HepG2 (cell line): ENCODE measurements at regions not wholly inside any gene's neighbourhood (a gene's known extent, or its start where the extent isn't known, plus 50 kb on each side); places are given as distances from the start of the nearest gene placed in this dataset.

ENCODE experiments used
- ATAC-seq: fragments of 200-7000 bp; cut with Tn5 transposase; 3 replicates; pipeline ENCODE4 v1.9.1; 2020; ENCODE audit warnings: mild to moderate bottlenecking, moderate library complexity
- BruUV-seq: library from RNA; stranded (reverse); fragments of 400-500 nt; replicated peaks from 2 replicates; lab custom pipeline; 2021; lab: Mats Ljungman, UMichigan
- CTCF ChIA-PET: fragments of 300-600 bp; formaldehyde crosslinking; extraction: SDS; loops from one replicate; lab custom pipeline; 2021; ENCODE audit warnings: low total read pairs, inconsistent platforms, low intra/inter-chr PET ratio; lab: Yijun Ruan, JAX
- POLR2A ChIA-PET: fragments of 350-600 bp; sonication (Branson Sonifier 250); formaldehyde crosslinking; loops from one replicate; lab custom pipeline; 2020; ENCODE audit warnings: antibody characterized with exemption, inconsistent platforms; lab: Yijun Ruan, JAX
- DNase-seq: peaks from one replicate; pipeline ENCODE4 v3.0.0-alpha.2; 2015; ENCODE audit warnings: low spot score
- FAIRE-seq: peaks from 3 replicates; lab custom pipeline; 2011; peaks lifted over from hg19 to GRCh38; lab: Jason Lieb, UNC
- H2AFZ ChIP-seq: one replicate; pipeline ENCODE4 v1.6.1; 2011; ENCODE audit warnings: low read length, inconsistent platforms
- H3K27ac ChIP-seq: fragments of 300-600 bp; 3 replicates; pipeline ENCODE4 v1.8.0; 2011; ENCODE audit warnings: mixed run types, mild to moderate bottlenecking, mixed read lengths, low read length, inconsistent platforms; ENCODE audit not compliant: insufficient read depth; ENCODE audit errors: extremely low read length
- H3K27me3 ChIP-seq, 2 experiments: fragments of 200-600 bp in 1 of 2; 2 replicates in 1 of 2; 3 replicates in 1 of 2; pipeline versions ENCODE4 v1.6.0 to v1.8.0; 2011; ENCODE audit warnings: low read length in 2 of 2, mild to moderate bottlenecking in 2 of 2, moderate library complexity in 2 of 2, inconsistent platforms in 1 of 2; ENCODE audit not compliant: insufficient read depth in 2 of 2, control insufficient read depth in 1 of 2
- H3K36me3 ChIP-seq, 2 experiments: fragments of 200-600 bp in 1 of 2; replicated peaks in 1 of 2; 2 replicates in 1 of 2; 3 replicates in 1 of 2; pipeline versions ENCODE4 v1.5.1 to v1.8.0; 2011; ENCODE audit warnings: low read length in 2 of 2, inconsistent platforms in 1 of 2; ENCODE audit not compliant: insufficient read depth in 2 of 2, control insufficient read depth in 1 of 2
- H3K4me1 ChIP-seq: 2 replicates; pipeline ENCODE4 v1.5.1; 2012; ENCODE audit warnings: low read length, inconsistent platforms; ENCODE audit not compliant: insufficient read depth
- H3K4me2 ChIP-seq: 2 replicates; pipeline ENCODE4 v1.6.0; 2011; ENCODE audit warnings: low read depth, low read length, inconsistent platforms
- H3K4me3 ChIP-seq, 3 experiments: fragments of 200-600 bp in 1 of 3; sonication (generic), shearing (Covaris generic) in 1 of 3; replicated peaks in 1 of 3; 2 replicates each; pipeline ENCODE4 v1.5.1; 2011 to 2016; ENCODE audit warnings: low read length in 3 of 3, inconsistent platforms in 2 of 3, low read depth in 2 of 3, mild to moderate bottlenecking in 2 of 3, control low read depth in 1 of 3, mixed read lengths in 1 of 3; ENCODE audit not compliant: insufficient read depth in 1 of 3
- H3K79me2 ChIP-seq: one replicate; pipeline ENCODE4 v1.6.1; 2011; ENCODE audit warnings: low read length, inconsistent platforms; ENCODE audit not compliant: insufficient read depth
- H3K9ac ChIP-seq: 2 replicates; pipeline ENCODE4 v1.6.0; 2011; ENCODE audit warnings: mild to moderate bottlenecking, low read depth, low read length, inconsistent platforms; ENCODE audit not compliant: insufficient read depth
- H3K9me3 ChIP-seq: 2 replicates; pipeline ENCODE4 v1.5.1; 2012; ENCODE audit warnings: mild to moderate bottlenecking, low read length
- H4K20me1 ChIP-seq: 2 replicates; pipeline ENCODE4 v1.6.0; 2011; ENCODE audit warnings: inconsistent platforms, mild to moderate bottlenecking, low read length, moderate library complexity; ENCODE audit not compliant: insufficient read depth
- CBX1 ChIP-seq: IDR thresholded peaks from one replicate; pipeline ENCODE4 v1.6.1; 2016; ENCODE audit warnings: antibody characterized with exemption, low read depth
- CREB1 ChIP-seq, 2 experiments: fragments of 450-650 bp in 1 of 2; IDR thresholded peaks; 2 replicates each; pipeline ENCODE4 v1.6.1; 2016 to 2017; ENCODE audit warnings: control low read depth in 1 of 2, mild to moderate bottlenecking in 1 of 2, missing compliant biosample characterization in 1 of 2, missing genetic modification characterization in 1 of 2
- MTERF4 ChIP-seq: sonication (generic); formaldehyde crosslinking; IDR thresholded peaks from 2 replicates; pipeline ENCODE4 v1.8.0; 2023; ENCODE audit warnings: mild to moderate bottlenecking, missing genetic modification reagents
- ONECUT2 ChIP-seq: sonication (generic); formaldehyde crosslinking; IDR thresholded peaks from 2 replicates; pipeline ENCODE4 v1.4.0; 2020; ENCODE audit warnings: missing genetic modification reagents
- PRDM10 ChIP-seq: sonication (generic); formaldehyde crosslinking; IDR thresholded peaks from 2 replicates; pipeline ENCODE4 v1.4.0; 2020; ENCODE audit warnings: low read depth, missing genetic modification reagents
- SP1 ChIP-seq, 2 experiments: fragments of 450-650 bp in 1 of 2; sonication (generic) in 1 of 2; formaldehyde crosslinking in 1 of 2; IDR thresholded peaks; 2 replicates each; pipeline versions ENCODE4 v1.4.0 to v1.6.1; 2016 to 2020; ENCODE audit warnings: missing genetic modification reagents in 1 of 2
- ZFP37 ChIP-seq: sonication (generic); formaldehyde crosslinking; IDR thresholded peaks from 2 replicates; pipeline ENCODE4 v1.4.0; 2020; ENCODE audit warnings: missing genetic modification reagents, borderline replicate concordance
- ZNF3 ChIP-seq: IDR thresholded peaks from 2 replicates; pipeline ENCODE4 v1.7.0; 2017; ENCODE audit warnings: inconsistent platforms
- ZNF558 ChIP-seq: sonication (generic); formaldehyde crosslinking; IDR thresholded peaks from 2 replicates; pipeline ENCODE4 v1.9.0; 2022; ENCODE audit warnings: mild to moderate bottlenecking, missing genetic modification reagents, borderline replicate concordance
- WGBS: methylation state at CpG from one replicate; pipeline ENCODE4 v1.1.6; 2017; ENCODE audit warnings: low lambda C conversion rate; 5-methylcytosine and 5-hydroxymethylcytosine counted together
- in situ Hi-C: cut with HindIII; loops from 2 replicates; pipeline ENCODE4 v1.10.0; 2017; ENCODE audit warnings: low pct_unique_long_range_greater_than_20kb; ENCODE audit not compliant: extremely low pct_ligation_motif_present
- intact Hi-C: fragments of 100-400 bp; cut with micrococcal nuclease; formaldehyde crosslinking; loops from one replicate; pipeline ENCODE4 v1.10.0; 2022; ENCODE audit not compliant: unreplicated experiment

- no peaks in the 10 kb centered on the region; a peak in 2 of 5 replicates for H3K27me3 ChIP-seq
- H3K27ac ChIP-seq, result no peak overlapping the region
- ATAC-seq (no peak), FAIRE-seq (no peak), DNase-seq (no peak)
- H3K4me1 ChIP-seq, result no peaks in the 10 kb centered on the region
- TF ChIP-seq SP1 (IDR thresholded peaks at IDR 0.05), result no peak
- TF ChIP-seq SP1 (CRISPR knock-in tag; IDR thresholded peaks at IDR 0.05), result no peak
- TF ChIP-seq ZNF3 (CRISPR knock-in tag), result no peak
- TF ChIP-seq CREB1 (IDR thresholded peaks at IDR 0.05), result 0 out of 2 replicates have a peak, but pooled peaks have one; percentile 4
- no peak for TF ChIP-seq CREB1 (CRISPR knock-in tag; IDR thresholded peaks at IDR 0.05)
- no peak for TF ChIP-seq ZFP37
- 33% methylated on average over 7 of the region's 7 CpGs for WGBS
- H3K79me2 ChIP-seq, result no peaks in the 10 kb centered on the region
- no TSS peak for BruUV-seq
- no peaks in the 10 kb centered on the region for H4K20me1 ChIP-seq
- H3K9me3 ChIP-seq, result no peaks in the 10 kb centered on the region
- ChIA-PET POLR2A (no interaction called here), CTCF (no interaction called here)
- H3K9ac ChIP-seq, result no peak overlapping the region
- no peak overlapping the region for H3K4me3 ChIP-seq
- in situ Hi-C loops, result no loop called here
- intact Hi-C loops, result no loop called here
- no peak overlapping the region for H3K4me2 ChIP-seq
- no peak overlapping the region for H2AFZ ChIP-seq
- no peaks in the 10 kb centered on the region for H3K36me3 ChIP-seq
These were observed 109.4 kb upstream of the SOD1 start for GRCh38 chr21:31550070-31550469.

GRCh38 chr21:31548688-31549087, 110.8 kb upstream of the SOD1 start:
- FAIRE-seq (no peak), DNase-seq (no peak), ATAC-seq (no peak)
- WGBS, result 10% methylated on average over 3 of the region's 3 CpGs
- H3K79me2 ChIP-seq, result no peaks in the 10 kb centered on the region
- no peak overlapping the region for H3K27ac ChIP-seq
- no peaks in the 10 kb centered on the region for H4K20me1 ChIP-seq
- no peaks in the 10 kb centered on the region; a peak in 1 of 5 replicates for H3K27me3 ChIP-seq
- H3K4me1 ChIP-seq, result no peaks in the 10 kb centered on the region
- BruUV-seq, result no TSS peak
- ChIA-PET POLR2A (no interaction called here), CTCF (no interaction called here)
- in situ Hi-C loops (no loop called here), intact Hi-C loops (no loop called here)
- H2AFZ ChIP-seq, result no peak overlapping the region
- no peak overlapping the region for H3K9ac ChIP-seq
- H3K4me2 ChIP-seq, result no peak overlapping the region
- H3K4me3 ChIP-seq, result no peak overlapping the region
- no peaks in the 10 kb centered on the region for H3K9me3 ChIP-seq
- H3K36me3 ChIP-seq, result no peaks in the 10 kb centered on the region
- no peak for TF ChIP-seq CBX1
- TF ChIP-seq ONECUT2 (CRISPR knock-in tag), result no peak
- TF ChIP-seq MTERF4 (CRISPR knock-in tag), result no peak
- no peak for TF ChIP-seq ZNF558 (CRISPR knock-in tag)
- no peak for TF ChIP-seq PRDM10 (CRISPR knock-in tag)
